ENCODE measurements at regions not wholly inside any gene's neighbourhood (a gene's known extent, or its start where the extent isn't known, plus 50 kb on each side); places are given as distances from the start of the nearest gene placed in this dataset.

DNA sequence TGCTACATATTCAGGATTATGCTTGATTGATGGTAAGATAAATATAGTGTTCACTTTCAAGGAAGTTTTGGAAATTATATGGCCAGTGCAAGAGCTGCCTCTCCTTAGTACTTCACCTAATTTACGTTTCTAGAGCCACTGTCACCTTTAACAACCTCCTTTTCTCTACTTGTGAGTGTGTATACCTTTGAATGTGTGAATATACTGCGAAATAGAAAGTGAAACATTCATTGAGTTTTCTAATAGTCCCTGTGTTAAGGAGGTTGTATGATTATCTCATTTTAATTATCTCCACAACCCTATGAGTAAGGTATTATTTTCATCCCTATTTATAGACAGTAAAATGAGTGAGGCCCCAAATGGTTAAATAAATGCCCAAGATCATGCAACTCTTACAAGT is 1050.5 kb downstream of the XPNPEP1 start:
- H3K9me3 ChIP-seq: no peaks in the 10 kb centered on the region
- H3K36me3 ChIP-seq: no peaks in the 10 kb centered on the region
- H3K4me3 ChIP-seq: no peak overlapping the region
- no peak for DNase-seq
- H3K4me1 ChIP-seq: no peaks in the 10 kb centered on the region
- intact Hi-C loops (cut with DNase I; ENCODE audit: low total_unique reads): no loop called here
- no peak overlapping the region for H3K27ac ChIP-seq
- TF ChIP-seq POLR2A (IDR thresholded peaks at IDR 0.05): no peak
- TF ChIP-seq, protein P1, sequence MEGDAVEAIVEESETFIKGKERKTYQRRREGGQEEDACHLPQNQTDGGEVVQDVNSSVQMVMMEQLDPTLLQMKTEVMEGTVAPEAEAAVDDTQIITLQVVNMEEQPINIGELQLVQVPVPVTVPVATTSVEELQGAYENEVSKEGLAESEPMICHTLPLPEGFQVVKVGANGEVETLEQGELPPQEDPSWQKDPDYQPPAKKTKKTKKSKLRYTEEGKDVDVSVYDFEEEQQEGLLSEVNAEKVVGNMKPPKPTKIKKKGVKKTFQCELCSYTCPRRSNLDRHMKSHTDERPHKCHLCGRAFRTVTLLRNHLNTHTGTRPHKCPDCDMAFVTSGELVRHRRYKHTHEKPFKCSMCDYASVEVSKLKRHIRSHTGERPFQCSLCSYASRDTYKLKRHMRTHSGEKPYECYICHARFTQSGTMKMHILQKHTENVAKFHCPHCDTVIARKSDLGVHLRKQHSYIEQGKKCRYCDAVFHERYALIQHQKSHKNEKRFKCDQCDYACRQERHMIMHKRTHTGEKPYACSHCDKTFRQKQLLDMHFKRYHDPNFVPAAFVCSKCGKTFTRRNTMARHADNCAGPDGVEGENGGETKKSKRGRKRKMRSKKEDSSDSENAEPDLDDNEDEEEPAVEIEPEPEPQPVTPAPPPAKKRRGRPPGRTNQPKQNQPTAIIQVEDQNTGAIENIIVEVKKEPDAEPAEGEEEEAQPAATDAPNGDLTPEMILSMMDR (IDR thresholded peaks at IDR 0.05): no peak
- no peaks in the 10 kb centered on the region for H3K27me3 ChIP-seq

- no peak overlapping the region for H3K4me3 ChIP-seq
- no peak for TF ChIP-seq POLR2A (IDR thresholded peaks at IDR 0.05)
- TF ChIP-seq, protein P1 (IDR thresholded peaks at IDR 0.05): no peak
- H3K27me3 ChIP-seq: no peaks in the 10 kb centered on the region
- H3K36me3 ChIP-seq: no peaks in the 10 kb centered on the region
- no peaks in the 10 kb centered on the region for H3K4me1 ChIP-seq
- H3K9me3 ChIP-seq: no peaks in the 10 kb centered on the region
- H3K27ac ChIP-seq: no peak overlapping the region
- intact Hi-C loops (cut with DNase I; ENCODE audit: low total_unique reads): no loop called here
- no peak for DNase-seq
These were observed 1054.4 kb downstream of the XPNPEP1 start for GRCh38 chr10:108868881-108869280.

- Histone ChIP-seq H3K4me3 (no peak overlapping the region), H3K27ac (no peak overlapping the region)
- TF ChIP-seq, protein P1 (IDR thresholded peaks at IDR 0.05): no peak
- TF ChIP-seq POLR2A (IDR thresholded peaks at IDR 0.05): no peak
These were observed 1060.5 kb downstream of the XPNPEP1 start for GRCh38 chr10:108862676-108863350.

DNA sequence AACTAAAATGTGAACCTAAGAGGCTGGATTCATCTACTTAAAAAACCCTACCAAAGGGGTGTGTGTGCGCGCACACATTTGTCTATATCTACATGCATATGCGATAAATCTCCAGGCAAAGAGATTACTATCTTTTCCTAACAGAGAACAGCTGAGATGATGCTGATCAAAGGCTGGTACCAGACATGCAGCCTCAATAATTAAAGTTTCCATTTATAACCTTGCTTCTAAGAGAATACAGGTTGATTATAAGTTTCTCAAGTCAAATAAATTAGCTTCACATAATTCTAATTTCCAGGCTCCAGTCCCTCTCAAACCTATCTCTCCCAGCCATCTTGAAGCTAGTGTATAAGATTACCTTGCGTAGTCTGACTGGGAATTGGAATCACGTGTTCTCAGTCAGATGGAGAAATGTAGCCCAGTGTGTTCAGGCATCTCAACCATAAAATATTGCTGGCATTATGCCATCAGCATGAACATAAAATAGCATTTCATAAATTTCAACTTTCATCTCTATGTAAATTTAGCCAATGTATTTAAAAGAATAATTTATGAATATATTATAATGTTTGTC is 1062.0 kb downstream of the XPNPEP1 start:
- TF ChIP-seq, protein P1 (IDR thresholded peaks at IDR 0.05): no peak
- no peak for TF ChIP-seq POLR2A (IDR thresholded peaks at IDR 0.05)
- no peak overlapping the region for H3K27ac ChIP-seq
- no peak for DNase-seq
- H3K9me3 ChIP-seq: no peaks in the 10 kb centered on the region
- no peak overlapping the region for H3K4me3 ChIP-seq
- no peaks in the 10 kb centered on the region for H3K36me3 ChIP-seq
- intact Hi-C loops (cut with DNase I; ENCODE audit: low total_unique reads): no loop called here
- H3K4me1 ChIP-seq: no peaks in the 10 kb centered on the region
- no peaks in the 10 kb centered on the region for H3K27me3 ChIP-seq

More at GRCh38 chr10:108862676-108863350, 1060.5 kb downstream of the XPNPEP1 start:
- Histone ChIP-seq H3K4me1 (no peaks in the 10 kb centered on the region), H3K36me3 (no peaks in the 10 kb centered on the region), H3K9me3 (no peaks in the 10 kb centered on the region), H3K27me3 (no peaks in the 10 kb centered on the region)
- intact Hi-C loops (cut with DNase I; ENCODE audit: low total_unique reads): no loop called here
- DNase-seq: no peak

DNA sequence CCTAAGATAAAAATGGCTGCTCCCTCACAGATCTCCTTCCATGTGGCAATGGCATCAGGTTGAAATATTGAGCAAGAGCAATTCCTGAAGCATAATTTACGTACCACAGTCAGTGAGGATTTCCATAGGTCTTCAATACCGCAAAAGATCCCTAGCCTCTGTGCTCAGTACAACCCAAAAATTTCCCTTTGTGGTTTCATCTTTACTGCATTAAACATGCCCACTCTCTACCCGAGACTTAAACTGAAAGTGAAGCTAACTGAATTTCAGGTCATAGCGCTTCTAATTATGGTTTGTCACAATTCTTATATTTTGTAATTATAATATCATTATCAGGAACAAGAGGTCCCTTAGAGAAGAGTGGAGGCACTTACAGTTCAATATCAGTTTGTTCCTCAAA is 1071.1 kb downstream of the XPNPEP1 start:
- no peak for DNase-seq
- Histone ChIP-seq H3K27me3 (no peaks in the 10 kb centered on the region), H3K9me3 (no peaks in the 10 kb centered on the region), H3K27ac (no peak overlapping the region), H3K4me3 (no peak overlapping the region), H3K4me1 (no peaks in the 10 kb centered on the region), H3K36me3 (no peaks in the 10 kb centered on the region)
- TF ChIP-seq, protein P1 (IDR thresholded peaks at IDR 0.05): no peak
- no peak for TF ChIP-seq POLR2A (IDR thresholded peaks at IDR 0.05)
- intact Hi-C loops (cut with DNase I; ENCODE audit: low total_unique reads): no loop called here

Data from uterus (tissue), 3 donors.